ENCODE measurements at regions not wholly inside any gene's neighbourhood (a gene's known extent, or its start where the extent isn't known, plus 50 kb on each side); places are given as distances from the start of the nearest gene placed in this dataset.

DNA sequence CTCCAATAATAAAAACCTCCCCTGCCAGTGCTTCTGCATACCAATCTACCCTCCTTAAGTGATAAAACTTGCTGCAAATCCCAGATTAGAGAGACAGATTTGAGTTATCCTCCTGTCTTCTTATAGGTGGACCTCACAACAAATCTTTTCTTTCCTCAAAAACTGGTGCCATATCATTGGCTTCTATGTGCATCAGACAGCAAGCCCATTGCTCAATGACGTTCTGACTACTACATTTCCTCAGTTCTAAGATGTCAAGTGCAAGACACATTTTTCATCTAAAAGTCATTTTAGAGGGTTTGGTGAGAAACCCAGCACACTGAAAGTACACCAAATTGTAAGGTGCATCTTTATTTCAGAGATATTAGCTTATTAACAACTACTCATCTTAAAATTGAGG, 107.8 kb upstream of the VAV3 start:
- no peak for DNase-seq (ENCODE audit: low read depth, low spot score)
- TF ChIP-seq, protein P1, sequence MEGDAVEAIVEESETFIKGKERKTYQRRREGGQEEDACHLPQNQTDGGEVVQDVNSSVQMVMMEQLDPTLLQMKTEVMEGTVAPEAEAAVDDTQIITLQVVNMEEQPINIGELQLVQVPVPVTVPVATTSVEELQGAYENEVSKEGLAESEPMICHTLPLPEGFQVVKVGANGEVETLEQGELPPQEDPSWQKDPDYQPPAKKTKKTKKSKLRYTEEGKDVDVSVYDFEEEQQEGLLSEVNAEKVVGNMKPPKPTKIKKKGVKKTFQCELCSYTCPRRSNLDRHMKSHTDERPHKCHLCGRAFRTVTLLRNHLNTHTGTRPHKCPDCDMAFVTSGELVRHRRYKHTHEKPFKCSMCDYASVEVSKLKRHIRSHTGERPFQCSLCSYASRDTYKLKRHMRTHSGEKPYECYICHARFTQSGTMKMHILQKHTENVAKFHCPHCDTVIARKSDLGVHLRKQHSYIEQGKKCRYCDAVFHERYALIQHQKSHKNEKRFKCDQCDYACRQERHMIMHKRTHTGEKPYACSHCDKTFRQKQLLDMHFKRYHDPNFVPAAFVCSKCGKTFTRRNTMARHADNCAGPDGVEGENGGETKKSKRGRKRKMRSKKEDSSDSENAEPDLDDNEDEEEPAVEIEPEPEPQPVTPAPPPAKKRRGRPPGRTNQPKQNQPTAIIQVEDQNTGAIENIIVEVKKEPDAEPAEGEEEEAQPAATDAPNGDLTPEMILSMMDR (IDR thresholded peaks at IDR 0.05; ENCODE audit: low read depth, low read length): no peak
- in situ Hi-C loops (cut with HindIII; ENCODE audit: low sequenced_read_pairs): no loop called here
- H3K4me3 ChIP-seq (ENCODE audit: low read depth, low read length): no peak overlapping the region

DNA sequence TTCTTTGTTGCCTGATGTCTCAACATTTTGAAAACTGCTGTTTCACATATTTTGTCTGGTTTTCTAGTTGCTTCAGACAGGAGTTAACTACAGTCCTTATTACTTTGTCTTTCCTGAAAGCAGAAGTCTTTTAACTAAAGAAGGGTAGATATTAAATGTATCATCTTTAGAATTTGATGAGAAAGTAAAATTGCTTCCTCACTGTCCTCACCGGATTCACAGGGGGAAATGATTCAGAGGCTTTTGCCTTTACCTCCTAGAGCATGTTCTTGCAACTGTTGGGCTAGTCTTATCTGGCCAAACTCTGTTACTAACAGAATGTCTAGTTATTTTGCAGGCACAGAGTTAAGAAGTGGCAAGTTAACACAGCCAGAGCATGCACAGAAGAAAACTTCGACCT, 107.2 kb upstream of the VAV3 start:
- DNase-seq (ENCODE audit: low read depth, low spot score): no peak
- no peak overlapping the region for H3K4me3 ChIP-seq (ENCODE audit: low read depth, low read length)
- in situ Hi-C loops (cut with HindIII; ENCODE audit: low sequenced_read_pairs): no loop called here
- TF ChIP-seq, protein P1 (IDR thresholded peaks at IDR 0.05; ENCODE audit: low read depth, low read length): no peak

DNA sequence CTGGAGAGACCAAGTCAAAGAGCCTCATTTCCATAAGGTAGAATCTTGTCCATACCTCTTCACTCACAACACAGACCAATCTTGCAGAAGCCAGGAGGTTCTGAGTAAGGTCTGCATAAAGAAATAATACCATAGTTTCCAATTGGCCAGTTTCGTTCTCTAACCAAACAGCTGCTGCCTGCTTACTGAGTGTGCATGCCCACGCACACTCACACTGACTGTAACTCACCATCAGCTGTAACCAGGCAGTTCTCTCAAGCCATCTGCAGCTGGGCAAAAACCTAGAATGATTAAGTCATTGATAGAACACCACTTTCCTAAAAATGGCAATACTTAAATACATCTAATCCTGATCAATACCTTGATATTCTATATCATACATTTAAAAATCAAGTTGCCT, 106.6 kb upstream of the VAV3 start:
- no peak overlapping the region for H3K4me3 ChIP-seq (ENCODE audit: low read depth, low read length)
- DNase-seq (ENCODE audit: low read depth, low spot score): no peak
- in situ Hi-C loops (cut with HindIII; ENCODE audit: low sequenced_read_pairs): no loop called here
- TF ChIP-seq, protein P1 (IDR thresholded peaks at IDR 0.05; ENCODE audit: low read depth, low read length): no peak

DNA sequence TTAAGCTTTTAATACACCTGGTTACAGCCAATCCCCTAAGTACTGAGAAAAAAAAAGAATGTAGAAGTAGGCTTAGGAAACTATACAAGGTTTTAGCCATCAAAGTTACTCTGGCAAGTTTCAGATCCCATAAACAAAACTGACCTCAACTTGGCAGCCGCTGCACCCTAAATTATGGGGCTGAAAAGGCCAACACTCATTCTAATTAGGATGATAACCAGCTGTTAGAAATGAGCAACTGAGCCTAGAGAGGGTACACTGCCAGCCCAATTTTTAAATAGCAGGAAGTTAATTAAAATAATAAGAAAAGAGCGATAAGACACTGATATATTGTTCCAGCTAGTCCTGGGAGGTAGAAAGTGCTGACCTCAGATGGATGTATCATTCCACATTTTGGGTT, 105.7 kb upstream of the VAV3 start:
- in situ Hi-C loops (cut with HindIII; ENCODE audit: low sequenced_read_pairs): no loop called here
- TF ChIP-seq, protein P1 (IDR thresholded peaks at IDR 0.05; ENCODE audit: low read depth, low read length): no peak
- DNase-seq (ENCODE audit: low read depth, low spot score): no peak
- no peak overlapping the region for H3K4me3 ChIP-seq (ENCODE audit: low read depth, low read length)

DNA sequence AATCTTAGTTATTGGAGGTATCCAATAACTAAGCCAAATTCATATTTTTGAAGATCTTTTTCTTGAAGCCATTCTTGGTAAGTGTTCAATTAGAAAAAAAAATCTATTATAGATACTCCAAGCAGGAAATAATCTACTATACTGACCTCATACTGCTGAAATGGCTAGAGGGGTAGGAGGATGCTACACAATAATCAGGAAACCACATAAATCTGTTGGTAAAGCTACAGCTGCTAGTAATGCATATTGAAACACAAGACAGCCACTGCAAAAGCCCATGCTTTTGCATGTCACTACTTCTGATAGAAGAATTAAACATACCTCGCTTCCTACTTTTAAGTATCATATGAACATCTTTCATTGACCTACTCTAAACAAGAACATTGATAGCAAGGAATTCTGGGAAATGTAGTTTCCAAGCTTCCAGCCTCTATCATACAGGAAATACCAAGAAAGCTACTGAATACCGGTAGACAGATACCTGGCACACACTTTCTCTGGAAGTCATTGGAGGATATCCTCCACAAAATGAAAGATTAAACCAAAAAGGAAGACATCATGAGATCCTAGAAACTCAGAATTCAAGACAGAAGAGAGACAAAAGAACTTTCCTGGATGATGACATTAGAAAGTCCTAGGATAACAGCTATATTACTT, 103.0 kb upstream of the VAV3 start:
- in situ Hi-C loops (cut with HindIII; ENCODE audit: low sequenced_read_pairs): no loop called here
- DNase-seq (ENCODE audit: low read depth, low spot score): no peak
- H3K4me3 ChIP-seq (ENCODE audit: low read depth, low read length): no peak overlapping the region
- TF ChIP-seq, protein P1 (IDR thresholded peaks at IDR 0.05; ENCODE audit: low read depth, low read length): no peak

DNA sequence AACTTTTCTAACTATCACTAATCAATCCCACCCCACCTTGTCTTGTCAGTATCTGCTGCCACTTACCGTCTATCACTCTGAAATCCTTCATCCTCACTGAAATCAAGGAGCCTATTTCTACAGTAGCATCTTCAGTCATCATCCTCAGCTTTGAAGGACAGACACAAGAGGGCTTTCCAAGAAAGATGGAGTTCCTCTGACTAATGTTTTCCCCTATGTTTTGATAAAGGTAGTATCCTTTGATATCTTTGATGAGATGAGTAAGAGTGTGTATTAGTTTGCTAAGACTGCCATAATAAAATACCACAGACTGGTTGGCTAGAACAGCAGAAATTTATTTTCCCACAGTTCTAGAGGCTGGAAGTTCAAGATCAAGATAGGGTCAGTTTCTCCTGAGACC, 101.8 kb upstream of the VAV3 start:
- H3K4me3 ChIP-seq (ENCODE audit: low read depth, low read length): no peak overlapping the region
- no peak for DNase-seq (ENCODE audit: low read depth, low spot score)
- in situ Hi-C loops (cut with HindIII; ENCODE audit: low sequenced_read_pairs): no loop called here
- TF ChIP-seq, protein P1 (IDR thresholded peaks at IDR 0.05; ENCODE audit: low read depth, low read length): no peak

Measured in astrocyte of the spinal cord (primary cell).